Esophagus squamous epithelium (tissue), 5 donors: ENCODE measurements at regions not wholly inside any gene's neighbourhood (a gene's known extent, or its start where the extent isn't known, plus 50 kb on each side); places are given as distances from the start of the nearest gene placed in this dataset.

Experiments used
- DNase-seq: peaks from one replicate; lab custom pipeline; 2025; lab: John Stamatoyannopoulos, UW
- H3K27ac ChIP-seq, 4 donors: fragments of 200-600 bp; sonication (generic); one replicate each; pipeline ENCODE4 v1.5.1; 2016 to 2019; ENCODE audit warnings: mild to moderate bottlenecking in 1 of 4
- H3K27me3 ChIP-seq, 4 donors: fragments of 200-600 bp; sonication (generic); 1 replicate in 3 of 4; 2 replicates in 1 of 4; pipeline versions ENCODE4 v1.5.1 to v1.6.0; 2017 to 2021; ENCODE audit warnings: antibody characterized with exemption in 1 of 4
- H3K36me3 ChIP-seq, 3 donors: fragments of 200-600 bp; sonication (generic); one replicate each; pipeline ENCODE4 v1.5.1; 2016 to 2019
- H3K4me1 ChIP-seq, 3 donors: fragments of 200-600 bp; sonication (generic); one replicate each; pipeline ENCODE4 v1.5.1; 2017 to 2019
- H3K4me3 ChIP-seq, 4 donors: fragments of 200-600 bp; sonication (generic); 1 replicate in 3 of 4; 2 replicates in 1 of 4; pipeline ENCODE4 v1.5.1; 2016 to 2019; ENCODE audit warnings: mild to moderate bottlenecking in 2 of 4, moderate library complexity in 1 of 4
- H3K9me3 ChIP-seq, 3 donors: fragments of 200-600 bp; sonication (generic); one replicate each; pipeline ENCODE4 v1.5.1; 2016 to 2019
- POLR2A ChIP-seq, 4 donors: fragments of 450-650 bp; IDR thresholded peaks; one replicate each; pipeline ENCODE4 v1.6.1; 2017; ENCODE audit warnings: antibody characterized with exemption in 4 of 4, mild to moderate bottlenecking in 4 of 4, moderate library complexity in 3 of 4
- WGBS, 2 donors: methylation state at CpG; one replicate each; pipeline ENCODE4 v1.1.5; 2018; 5-methylcytosine and 5-hydroxymethylcytosine counted together
- intact Hi-C: fragments of 100-400 bp; cut with DNase I; formaldehyde crosslinking; loops from one replicate; pipeline ENCODE4 v1.15.0; 2022
- TF ChIP-seq, protein P1 (sequence below), 6 experiments: fragments of 450-650 bp in 4 of 6; fragments of 200-600 bp in 2 of 6; sonication (generic) in 2 of 6; IDR thresholded peaks; one replicate each; pipeline ENCODE4 v1.5.1; 2016 to 2019; ENCODE audit warnings: antibody characterized with exemption in 6 of 6, mild to moderate bottlenecking in 4 of 6, moderate library complexity in 4 of 6
- donor health status: DM: yes; HTN: yes; CAD: no.

GRCh38 chr13:112124141-112124540 lies 57.2 kb downstream of the SOX1 start:
- TF ChIP-seq, protein P1, sequence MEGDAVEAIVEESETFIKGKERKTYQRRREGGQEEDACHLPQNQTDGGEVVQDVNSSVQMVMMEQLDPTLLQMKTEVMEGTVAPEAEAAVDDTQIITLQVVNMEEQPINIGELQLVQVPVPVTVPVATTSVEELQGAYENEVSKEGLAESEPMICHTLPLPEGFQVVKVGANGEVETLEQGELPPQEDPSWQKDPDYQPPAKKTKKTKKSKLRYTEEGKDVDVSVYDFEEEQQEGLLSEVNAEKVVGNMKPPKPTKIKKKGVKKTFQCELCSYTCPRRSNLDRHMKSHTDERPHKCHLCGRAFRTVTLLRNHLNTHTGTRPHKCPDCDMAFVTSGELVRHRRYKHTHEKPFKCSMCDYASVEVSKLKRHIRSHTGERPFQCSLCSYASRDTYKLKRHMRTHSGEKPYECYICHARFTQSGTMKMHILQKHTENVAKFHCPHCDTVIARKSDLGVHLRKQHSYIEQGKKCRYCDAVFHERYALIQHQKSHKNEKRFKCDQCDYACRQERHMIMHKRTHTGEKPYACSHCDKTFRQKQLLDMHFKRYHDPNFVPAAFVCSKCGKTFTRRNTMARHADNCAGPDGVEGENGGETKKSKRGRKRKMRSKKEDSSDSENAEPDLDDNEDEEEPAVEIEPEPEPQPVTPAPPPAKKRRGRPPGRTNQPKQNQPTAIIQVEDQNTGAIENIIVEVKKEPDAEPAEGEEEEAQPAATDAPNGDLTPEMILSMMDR (IDR thresholded peaks at IDR 0.05): no peak
- TF ChIP-seq POLR2A (IDR thresholded peaks at IDR 0.05): no peak
- peaks cover 0 to 26% (median 0%) of the 10 kb centered on the region in 4 donors for H3K27me3 ChIP-seq
- H3K36me3 ChIP-seq: no peaks in the 10 kb centered on the region
- H3K9me3 ChIP-seq: no peaks in the 10 kb centered on the region
- no peaks in the 10 kb centered on the region for H3K4me1 ChIP-seq
- no peak overlapping the region for H3K27ac ChIP-seq
- H3K4me3 ChIP-seq: no peak overlapping the region
- DNase-seq: no peak
- WGBS, 2 donors: 39 to 69% methylated on average over 5 of the region's 5 CpGs
- intact Hi-C loops: no loop called here

DNA sequence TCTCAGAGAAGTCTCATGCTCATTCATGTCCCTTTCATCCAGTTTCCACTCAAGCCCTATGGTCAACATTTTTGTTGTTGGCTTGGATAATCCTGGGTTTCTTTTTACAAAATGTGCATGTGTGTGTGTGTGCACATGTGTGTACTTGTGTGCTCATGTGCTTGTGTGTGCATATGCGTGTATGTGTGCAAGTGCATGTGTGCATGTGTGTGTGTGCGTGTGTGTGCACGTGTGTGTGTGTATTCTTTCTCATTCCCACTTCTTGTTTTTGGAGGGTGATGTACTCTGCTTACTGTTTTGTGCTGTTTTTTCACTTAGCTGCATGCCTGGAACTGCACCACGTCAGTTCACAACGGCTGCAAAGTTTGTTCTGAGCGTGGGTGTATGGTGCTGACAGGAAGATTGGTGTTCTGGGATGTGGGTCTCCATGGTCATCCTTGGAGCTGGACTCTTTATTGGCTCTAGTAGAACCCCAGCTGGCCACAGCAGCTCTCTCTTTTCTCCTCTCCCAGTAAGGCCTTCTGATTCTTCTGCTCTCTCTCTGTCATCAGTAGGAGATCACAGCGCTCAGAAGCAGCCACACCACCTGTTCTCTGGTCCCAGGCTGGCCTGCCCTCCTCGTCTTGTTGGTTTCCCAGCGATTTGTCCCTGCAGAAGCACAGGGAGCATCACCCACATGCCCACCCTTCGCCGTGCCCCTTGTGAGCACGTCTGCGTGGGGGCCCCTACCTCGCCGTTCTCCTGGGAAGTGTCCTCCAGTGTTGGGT lies 60.8 kb downstream of the SOX1 start:
- no peak for DNase-seq
- H3K27me3 ChIP-seq: peaks cover 0 to 54% (median 0%) of the 10 kb centered on the region in 4 donors
- H3K36me3 ChIP-seq: no peaks in the 10 kb centered on the region
- intact Hi-C loops: no loop called here
- 61 to 77% methylated on average over 9 to 15 of the region's 15 CpGs for WGBS, 2 donors
- H3K4me3 ChIP-seq: no peak overlapping the region
- TF ChIP-seq, protein P1 (IDR thresholded peaks at IDR 0.05): no peak
- no peak for TF ChIP-seq POLR2A (IDR thresholded peaks at IDR 0.05)
- H3K4me1 ChIP-seq: no peaks in the 10 kb centered on the region
- no peak overlapping the region for H3K27ac ChIP-seq
- no peaks in the 10 kb centered on the region for H3K9me3 ChIP-seq

DNA sequence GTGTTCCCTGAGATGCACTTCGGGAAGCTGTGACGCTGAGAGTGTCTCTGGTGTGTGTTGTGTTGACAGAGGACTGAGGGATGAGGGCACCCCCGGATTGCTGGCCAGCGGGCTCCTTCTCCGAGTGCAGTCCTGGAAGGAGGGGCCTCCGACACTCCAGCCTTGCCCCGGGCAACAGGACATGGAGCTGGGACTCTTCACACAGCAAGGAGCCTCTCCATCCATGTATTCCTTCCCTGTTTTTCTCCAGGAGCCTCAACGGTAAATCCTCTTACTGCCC lies 61.3 kb downstream of the SOX1 start:
- DNase-seq: no peak
- Histone ChIP-seq H3K27me3 (peaks cover 0 to 59% (median 0%) of the 10 kb centered on the region in 4 donors), H3K27ac (no peak overlapping the region), H3K4me3 (no peak overlapping the region), H3K36me3 (no peaks in the 10 kb centered on the region), H3K4me1 (no peaks in the 10 kb centered on the region), H3K9me3 (no peaks in the 10 kb centered on the region)
- WGBS, 2 donors: 50 to 77% methylated on average over 1 to 5 of the region's 8 CpGs
- intact Hi-C loops: no loop called here
- no peak for TF ChIP-seq POLR2A (IDR thresholded peaks at IDR 0.05)
- TF ChIP-seq, protein P1 (IDR thresholded peaks at IDR 0.05): no peak

- Histone ChIP-seq H3K27ac (no peak overlapping the region), H3K9me3 (no peaks in the 10 kb centered on the region), H3K27me3 (peaks cover 0 to 65% (median 0%) of the 10 kb centered on the region in 4 donors), H3K4me1 (no peaks in the 10 kb centered on the region), H3K4me3 (no peak overlapping the region), H3K36me3 (no peaks in the 10 kb centered on the region)
- intact Hi-C loops: no loop called here
- no peak for DNase-seq
- no peak for TF ChIP-seq POLR2A (IDR thresholded peaks at IDR 0.05)
- TF ChIP-seq, protein P1 (IDR thresholded peaks at IDR 0.05): no peak
- 90 to 91% methylated on average over 7 of the region's 7 CpGs for WGBS, 2 donors
Observed at GRCh38 chr13:112130418-112130817, 63.5 kb downstream of the SOX1 start.

DNA sequence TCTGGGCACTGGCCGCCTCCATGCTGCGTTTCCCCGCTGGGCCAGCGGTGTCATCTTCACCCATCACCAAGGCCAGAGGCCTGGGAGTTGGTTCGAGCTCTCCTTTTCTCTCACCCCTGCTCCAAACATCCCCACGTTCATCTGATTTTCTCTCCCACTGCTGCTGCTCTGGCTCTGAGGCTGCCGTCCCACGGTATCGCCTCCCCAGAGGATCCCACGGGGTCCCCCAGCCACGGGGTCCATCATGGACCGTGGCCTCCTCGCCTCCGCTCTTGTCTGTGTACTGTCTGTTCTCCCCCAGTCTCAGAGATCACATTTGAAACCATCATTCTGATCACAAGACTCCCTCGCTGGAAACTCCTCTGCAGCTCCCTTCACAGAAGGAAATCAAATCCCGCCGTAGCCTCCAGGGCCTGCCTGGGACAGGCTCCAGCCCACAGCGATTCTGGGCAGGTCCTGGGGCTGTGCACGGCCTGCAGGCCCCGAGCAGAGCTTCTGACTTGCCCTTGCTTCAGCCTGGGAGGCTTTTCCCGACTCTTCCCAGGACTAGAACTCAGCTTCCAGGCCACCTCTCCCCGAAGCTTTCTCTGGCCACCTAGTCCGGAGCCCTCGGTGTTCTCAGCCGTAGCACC lies 64.2 kb downstream of the SOX1 start:
- H3K36me3 ChIP-seq: no peaks in the 10 kb centered on the region
- H3K9me3 ChIP-seq: no peaks in the 10 kb centered on the region
- no peak for TF ChIP-seq POLR2A (IDR thresholded peaks at IDR 0.05)
- TF ChIP-seq, protein P1 (IDR thresholded peaks at IDR 0.05): no peak
- no peaks in the 10 kb centered on the region for H3K4me1 ChIP-seq
- no peak overlapping the region for H3K4me3 ChIP-seq
- H3K27ac ChIP-seq: no peak overlapping the region
- intact Hi-C loops: no loop called here
- WGBS, 2 donors: 71 to 77% methylated on average over 15 to 20 of the region's 25 CpGs
- DNase-seq: no peak
- H3K27me3 ChIP-seq: peaks cover 0 to 64% (median 0%) of the 10 kb centered on the region in 4 donors
